ENCODE measurements at regions not wholly inside any gene's neighbourhood (a gene's known extent, or its start where the extent isn't known, plus 50 kb on each side); places are given as distances from the start of the nearest gene placed in this dataset.

DNA sequence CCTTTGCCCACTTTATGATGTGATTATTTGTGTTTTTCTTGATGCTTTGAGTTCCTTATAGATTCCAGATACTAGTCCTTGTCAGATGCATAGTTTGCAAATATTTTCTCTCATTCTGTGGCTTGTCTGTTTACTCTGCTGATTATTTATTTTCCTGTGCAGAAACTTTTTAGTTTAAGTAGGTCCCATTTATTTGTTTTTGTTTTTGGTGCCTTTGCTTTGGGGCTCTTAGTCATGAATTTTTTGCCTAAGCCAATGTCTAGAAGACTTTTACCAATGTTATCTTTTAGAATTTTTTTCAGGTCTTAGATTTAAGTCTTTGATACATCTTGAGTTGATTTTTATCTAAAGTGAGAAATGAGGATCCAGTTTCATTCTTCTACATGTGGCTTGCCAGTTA, 667.3 kb downstream of the SLC16A7 start:
- DNase-seq, result no peak
- in situ Hi-C loops (cut with MboI; ENCODE audit: low pct_unique_long_range_greater_than_20kb, low sequenced_read_pairs), result no loop called here

DNA sequence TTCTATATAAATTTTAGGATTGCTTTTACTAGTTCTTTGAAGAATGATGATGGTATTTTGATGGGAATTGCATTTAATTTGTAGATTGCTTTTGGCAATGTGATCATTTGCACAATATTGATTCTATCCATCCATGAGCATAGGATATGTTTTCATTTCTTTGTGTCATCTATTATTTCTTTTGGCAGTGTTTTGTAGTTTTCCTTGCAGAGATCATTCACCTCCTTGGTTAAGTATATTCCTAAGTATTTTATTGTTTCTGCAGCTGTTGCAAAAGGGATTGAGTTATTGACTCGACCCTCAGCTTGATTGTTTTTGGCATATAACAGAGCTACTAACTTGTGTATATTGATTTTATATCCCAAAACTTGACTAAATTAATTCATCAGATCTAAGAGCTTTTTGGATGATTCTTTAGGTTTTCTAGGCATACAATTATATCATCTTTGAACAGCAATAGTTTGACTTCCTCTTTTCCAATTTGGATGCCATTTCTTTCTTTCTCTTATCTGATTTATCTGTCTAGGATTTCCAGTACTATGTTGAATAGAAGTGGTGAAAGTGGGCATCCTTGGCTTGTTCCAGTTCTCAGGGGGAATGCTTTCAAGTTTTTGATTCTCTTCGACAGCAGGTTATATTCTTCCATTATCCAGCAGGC, 668.1 kb downstream of the SLC16A7 start:
- in situ Hi-C loops (cut with MboI; ENCODE audit: low pct_unique_long_range_greater_than_20kb, low sequenced_read_pairs), result no loop called here

DNA sequence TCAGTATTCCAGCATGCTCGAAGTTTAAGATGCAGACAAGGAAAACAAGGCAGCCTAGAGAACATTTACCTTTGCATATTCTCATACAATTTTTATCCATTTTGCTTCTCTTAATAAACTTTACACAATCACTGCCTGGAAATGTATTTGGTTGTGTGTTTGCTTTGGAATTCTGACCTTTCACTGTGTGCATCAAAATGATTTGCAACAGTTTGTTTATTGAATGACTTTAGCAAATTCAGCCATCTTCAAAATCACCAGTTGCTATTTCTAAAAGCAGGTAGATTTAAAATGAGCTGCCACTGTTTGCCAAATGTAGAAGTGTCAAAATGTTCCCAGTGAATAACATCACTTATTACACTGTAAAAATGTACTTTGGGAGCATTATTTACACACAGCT, 669.9 kb downstream of the SLC16A7 start:
- in situ Hi-C loops (cut with MboI; ENCODE audit: low pct_unique_long_range_greater_than_20kb, low sequenced_read_pairs), result no loop called here
- DNase-seq, result no peak

More for the DNA sequence above, 668.1 kb downstream of the SLC16A7 start:
- DNase-seq, result no peak

DNA sequence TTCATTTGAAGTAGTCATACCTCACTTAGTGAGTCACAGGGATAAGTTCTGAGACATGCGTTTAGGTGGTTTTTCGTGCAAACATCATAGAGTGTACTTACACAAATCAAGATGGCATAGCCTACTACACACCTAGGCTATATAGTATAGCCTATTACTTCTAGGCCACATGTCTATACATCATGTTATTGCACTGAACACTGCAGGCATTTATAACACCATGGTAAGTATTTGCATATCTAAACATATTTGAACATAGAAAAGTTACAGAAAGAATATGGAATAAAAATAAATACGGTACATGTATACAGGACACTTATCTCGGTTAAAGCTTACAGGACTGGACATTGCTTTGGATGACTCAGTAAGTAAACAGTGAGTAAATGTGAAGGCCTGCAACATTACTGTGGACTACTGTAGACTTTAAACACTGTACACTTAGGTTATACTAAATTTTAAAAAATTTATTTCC, 670.6 kb downstream of the SLC16A7 start:
- no peak for DNase-seq
- in situ Hi-C loops (cut with MboI; ENCODE audit: low pct_unique_long_range_greater_than_20kb, low sequenced_read_pairs), result no loop called here

DNA sequence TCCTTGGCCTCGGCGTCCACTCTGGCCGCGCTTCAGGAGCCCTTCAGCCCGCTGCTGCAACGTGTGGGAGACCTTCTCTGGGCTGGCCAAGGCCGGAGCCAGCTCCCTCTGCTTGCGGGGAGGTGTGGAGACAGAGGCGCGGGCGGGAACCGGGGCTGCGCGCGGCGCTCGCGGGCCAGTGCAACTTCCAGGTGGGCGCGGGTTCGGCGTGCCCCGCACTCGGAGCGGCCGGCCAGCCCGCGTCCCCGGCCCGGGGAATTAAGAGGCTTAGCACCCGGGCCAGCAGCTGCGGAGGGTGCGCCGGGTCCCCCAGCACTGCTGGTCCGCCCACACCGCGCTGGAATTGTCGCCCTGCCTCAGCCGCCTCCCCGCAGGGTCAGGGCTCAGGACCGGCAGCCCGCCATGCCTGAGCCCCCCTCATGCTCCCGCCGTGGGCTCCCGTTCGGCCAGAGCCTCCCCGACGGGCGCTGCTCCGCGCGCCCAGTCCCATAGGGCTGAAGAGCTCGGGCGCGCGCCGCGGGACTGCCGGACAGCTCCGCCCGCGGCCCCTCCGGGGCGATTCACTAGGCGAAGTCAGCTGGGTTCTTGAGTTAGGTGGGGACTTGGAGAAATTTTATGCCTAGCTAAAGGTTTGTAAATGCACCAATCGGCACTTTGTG, 673.9 kb downstream of the SLC16A7 start:
- DNase-seq, result no peak
- in situ Hi-C loops (cut with MboI; ENCODE audit: low pct_unique_long_range_greater_than_20kb, low sequenced_read_pairs), result no loop called here

DNA sequence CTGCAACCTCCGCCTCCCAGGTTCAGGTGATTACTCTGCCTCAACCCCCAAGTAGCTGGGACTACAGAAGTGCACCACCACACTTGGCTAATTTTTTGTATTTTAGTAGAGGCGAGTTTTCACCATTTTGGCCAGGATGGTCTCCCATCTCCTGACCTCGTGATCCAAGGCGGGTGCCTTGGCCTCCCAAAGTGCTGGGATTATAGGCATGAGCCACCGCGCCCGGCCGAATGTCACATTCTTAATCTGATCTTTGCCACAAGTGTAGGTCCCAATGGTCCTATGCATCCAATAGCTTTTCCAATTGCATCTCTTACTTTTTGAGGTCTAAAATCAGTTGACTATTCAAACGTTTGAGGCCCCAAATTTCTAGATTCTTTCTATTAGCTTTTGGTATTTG, 676.0 kb downstream of the SLC16A7 start:
- DNase-seq, result no peak
- in situ Hi-C loops (cut with MboI; ENCODE audit: low pct_unique_long_range_greater_than_20kb, low sequenced_read_pairs), result no loop called here

DNA sequence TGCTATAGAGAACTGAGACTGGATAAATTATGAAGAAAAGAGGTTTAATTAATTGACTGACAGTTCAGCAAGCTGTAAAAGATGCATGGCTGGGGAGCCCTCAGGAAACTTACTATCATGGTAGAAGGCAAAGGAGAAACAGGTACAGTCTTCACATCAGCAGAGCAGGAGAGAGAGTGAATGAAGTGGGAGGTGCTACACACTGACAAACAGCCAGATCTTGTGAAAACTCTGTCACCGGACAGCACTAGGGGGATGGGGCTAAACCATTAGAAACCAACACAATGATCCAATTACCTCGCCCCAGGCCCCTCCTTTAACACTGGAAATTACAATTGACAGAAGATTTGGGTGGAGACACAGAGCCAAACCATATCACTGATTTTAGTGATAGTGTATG, 682.4 kb downstream of the SLC16A7 start:
- no peak for DNase-seq
- in situ Hi-C loops (cut with MboI; ENCODE audit: low pct_unique_long_range_greater_than_20kb, low sequenced_read_pairs), result no loop called here

DNA sequence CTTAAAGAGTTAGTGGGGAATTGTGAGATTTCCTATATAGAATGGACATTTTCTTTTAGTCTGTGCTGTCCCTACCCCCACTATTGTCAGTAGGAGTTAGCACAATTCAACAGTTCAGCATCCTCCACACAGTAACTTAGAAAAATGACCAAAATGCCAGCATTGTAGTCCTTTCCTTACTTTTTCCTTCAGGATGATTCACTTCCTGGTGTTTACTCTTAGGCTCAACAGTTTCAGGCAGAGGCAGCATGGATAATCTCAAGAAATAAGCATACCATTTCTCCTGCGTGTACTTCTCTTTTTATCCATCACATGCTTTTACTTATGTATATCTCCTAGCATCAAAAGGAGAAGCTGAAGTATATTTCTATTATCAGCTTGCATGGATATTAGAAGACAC, 683.4 kb downstream of the SLC16A7 start:
- no peak for DNase-seq
- in situ Hi-C loops (cut with MboI; ENCODE audit: low pct_unique_long_range_greater_than_20kb, low sequenced_read_pairs), result no loop called here

DNA sequence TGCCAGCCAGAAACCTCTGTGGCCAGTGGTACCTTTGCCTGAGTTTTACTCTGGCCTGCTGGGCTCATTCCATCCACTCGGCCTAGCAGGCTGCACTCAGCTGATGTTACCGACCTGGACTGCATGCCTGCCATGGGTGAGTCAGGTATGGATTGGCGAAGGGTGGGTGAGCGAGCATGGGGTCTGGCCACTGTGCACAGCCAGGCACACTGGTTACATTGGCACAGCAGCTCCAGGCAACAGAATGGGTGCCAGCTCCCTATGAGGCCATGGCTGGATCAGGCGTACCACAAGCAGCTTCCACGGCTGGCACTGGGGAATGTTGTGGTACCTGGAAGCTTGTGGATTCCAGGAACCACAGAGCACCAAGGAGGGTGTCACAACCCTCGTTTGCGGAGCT, 685.7 kb downstream of the SLC16A7 start:
- in situ Hi-C loops (cut with MboI; ENCODE audit: low pct_unique_long_range_greater_than_20kb, low sequenced_read_pairs), result no loop called here
- DNase-seq, result no peak

DNA sequence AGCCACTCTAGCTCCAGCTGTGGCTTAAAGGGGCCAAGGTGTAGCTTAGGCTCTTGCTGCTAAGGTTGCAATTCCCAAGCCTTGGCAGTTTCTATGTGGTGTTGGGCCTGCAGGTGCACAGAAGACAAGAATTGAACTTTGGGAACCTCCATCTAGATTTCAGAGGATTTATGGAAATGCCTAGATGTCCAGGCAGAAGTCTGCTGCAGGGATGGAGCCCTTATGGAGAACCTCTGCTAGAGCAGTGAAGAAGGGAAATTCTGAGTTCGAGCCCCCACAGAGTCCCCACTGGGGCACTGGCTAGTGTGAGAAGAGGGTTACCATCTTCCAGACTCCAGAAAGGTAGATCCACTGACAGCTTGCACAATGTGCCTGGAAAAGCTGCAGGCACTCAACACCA, 694.7 kb downstream of the SLC16A7 start:
- in situ Hi-C loops (cut with MboI; ENCODE audit: low pct_unique_long_range_greater_than_20kb, low sequenced_read_pairs), result no loop called here
- DNase-seq, result no peak

DNA sequence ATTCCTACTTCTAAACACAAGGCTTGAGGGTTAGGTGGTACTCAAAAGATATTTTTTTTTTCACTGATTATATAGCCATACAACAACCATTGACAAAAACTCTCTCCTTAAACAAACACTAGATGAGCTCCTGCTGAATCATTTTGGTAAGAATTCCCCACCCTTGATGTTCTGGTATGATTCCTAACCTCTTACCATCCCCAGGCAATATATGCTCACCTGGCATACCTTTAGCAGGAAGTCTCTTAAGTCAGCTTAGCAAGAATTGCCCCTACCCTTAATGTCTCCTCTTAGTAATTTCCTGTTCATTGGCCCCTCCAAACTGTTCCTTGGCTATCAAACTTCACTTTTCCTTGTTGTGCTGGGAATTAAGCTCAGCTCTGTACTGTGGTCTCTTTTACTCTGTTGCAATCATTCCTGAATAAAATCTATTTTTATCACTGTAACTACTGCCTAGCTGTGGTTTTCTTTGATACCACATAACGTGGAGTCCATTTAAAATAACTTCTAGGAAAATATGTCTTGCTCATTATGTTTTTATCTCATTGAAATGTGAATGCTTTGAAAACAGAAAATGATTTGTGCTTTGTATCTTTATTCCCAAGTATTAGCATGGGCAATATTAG, 712.6 kb downstream of the SLC16A7 start:
- DNase-seq, result no peak
- in situ Hi-C loops (cut with MboI; ENCODE audit: low pct_unique_long_range_greater_than_20kb, low sequenced_read_pairs), result no loop called here

DNA sequence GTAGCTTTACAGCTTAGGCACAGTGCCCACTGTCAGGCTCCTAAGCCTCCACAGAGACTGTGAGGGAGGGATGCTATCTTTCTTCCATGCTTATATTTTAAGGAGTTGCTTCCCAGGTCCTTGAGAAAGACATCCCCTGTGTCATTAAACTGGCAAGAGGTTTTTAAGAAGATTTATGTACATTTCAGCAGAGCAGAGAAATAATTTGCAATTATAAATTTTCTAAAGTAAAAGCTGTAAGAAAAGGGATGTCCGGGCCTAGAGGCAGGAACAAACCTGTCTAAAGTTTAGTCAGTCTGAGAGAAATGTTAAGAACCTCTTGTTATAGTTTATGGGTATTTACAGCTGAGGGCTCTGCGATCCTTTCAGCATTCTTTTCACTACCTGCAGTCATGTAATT, 716.1 kb downstream of the SLC16A7 start:
- in situ Hi-C loops (cut with MboI; ENCODE audit: low pct_unique_long_range_greater_than_20kb, low sequenced_read_pairs), result no loop called here

DNA sequence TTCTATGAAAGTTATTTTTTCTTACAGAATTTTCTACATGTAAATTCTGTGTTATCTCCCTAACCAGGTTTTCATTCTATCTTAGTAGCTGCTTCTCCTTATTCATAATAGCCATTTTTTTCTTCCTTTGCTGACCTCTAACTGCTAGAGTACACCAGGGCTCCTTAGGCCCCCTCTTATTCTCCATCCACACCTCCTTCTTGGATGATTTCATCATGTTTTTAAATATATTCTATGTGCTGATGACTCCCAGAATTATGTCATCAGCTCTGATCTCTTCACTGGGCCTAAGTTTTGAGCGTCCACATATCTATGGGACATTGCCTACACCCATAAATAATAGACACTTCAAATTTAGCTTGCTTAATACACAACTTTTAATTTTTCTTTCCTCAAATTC, 721.5 kb downstream of the SLC16A7 start:
- no peak for DNase-seq
- in situ Hi-C loops (cut with MboI; ENCODE audit: low pct_unique_long_range_greater_than_20kb, low sequenced_read_pairs), result no loop called here

More for the DNA sequence above, 716.1 kb downstream of the SLC16A7 start:
- no peak for DNase-seq

DNA sequence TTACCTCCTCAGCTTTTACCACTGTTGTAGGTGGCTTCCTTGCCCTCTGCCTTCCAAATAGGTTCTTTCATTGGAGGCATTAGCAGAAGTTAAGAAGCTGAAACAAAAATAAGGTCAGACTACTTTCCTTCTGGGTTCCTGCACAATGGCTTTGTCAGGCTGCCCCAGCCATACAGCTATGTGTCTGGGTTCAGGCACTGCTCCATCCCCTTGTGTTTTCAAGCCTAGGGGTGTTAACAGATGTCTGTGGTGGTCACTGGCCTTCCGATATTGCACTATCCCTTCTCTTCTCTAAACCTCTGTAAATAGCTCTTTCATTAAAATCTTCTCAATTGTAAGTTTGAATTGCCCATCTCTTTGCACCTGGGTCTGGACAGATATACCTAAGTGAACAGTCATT, 728.9 kb downstream of the SLC16A7 start:
- in situ Hi-C loops (cut with MboI; ENCODE audit: low pct_unique_long_range_greater_than_20kb, low sequenced_read_pairs), result no loop called here
- no peak for DNase-seq

DNA sequence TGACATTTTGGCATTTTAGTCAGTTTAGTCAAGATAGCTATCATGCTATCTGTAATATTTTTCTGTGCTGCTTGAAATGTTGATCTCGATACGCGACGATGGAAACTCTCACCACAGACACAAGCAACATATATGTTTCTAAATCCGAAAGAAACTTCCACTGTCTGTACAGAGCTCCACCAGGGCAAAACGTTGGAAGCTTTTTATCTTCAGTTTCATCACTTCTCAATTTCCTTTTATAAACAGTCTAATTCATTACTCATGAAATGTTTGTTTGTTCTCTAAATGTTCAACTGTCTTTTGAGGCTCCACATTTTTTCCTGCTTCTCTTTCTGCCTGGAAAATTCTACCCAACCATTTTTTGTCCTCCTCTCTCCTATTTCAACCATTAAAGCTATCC, 737.6 kb downstream of the SLC16A7 start:
- in situ Hi-C loops (cut with MboI; ENCODE audit: low pct_unique_long_range_greater_than_20kb, low sequenced_read_pairs), result no loop called here
- DNase-seq, result no peak

DNA sequence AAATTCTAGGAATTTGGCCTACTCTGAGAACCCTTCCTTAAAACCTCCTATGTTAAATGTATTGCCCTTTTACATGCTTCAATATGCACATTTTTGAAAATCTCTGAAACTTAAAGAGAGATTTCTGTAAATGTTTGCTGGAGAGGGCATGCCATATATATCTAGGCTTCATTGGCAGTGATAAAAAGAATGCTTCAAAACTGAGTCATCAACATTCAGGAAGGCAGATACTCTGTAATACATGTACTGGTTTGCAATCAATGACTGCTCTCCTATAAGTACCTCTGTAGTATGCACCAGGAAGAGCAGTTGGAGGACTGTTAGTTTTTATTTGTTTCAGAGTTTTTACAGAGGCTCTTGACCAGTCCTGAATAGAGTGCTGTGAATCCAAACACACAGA, 739.9 kb downstream of the SLC16A7 start:
- no peak for DNase-seq
- in situ Hi-C loops (cut with MboI; ENCODE audit: low pct_unique_long_range_greater_than_20kb, low sequenced_read_pairs), result no loop called here

DNA sequence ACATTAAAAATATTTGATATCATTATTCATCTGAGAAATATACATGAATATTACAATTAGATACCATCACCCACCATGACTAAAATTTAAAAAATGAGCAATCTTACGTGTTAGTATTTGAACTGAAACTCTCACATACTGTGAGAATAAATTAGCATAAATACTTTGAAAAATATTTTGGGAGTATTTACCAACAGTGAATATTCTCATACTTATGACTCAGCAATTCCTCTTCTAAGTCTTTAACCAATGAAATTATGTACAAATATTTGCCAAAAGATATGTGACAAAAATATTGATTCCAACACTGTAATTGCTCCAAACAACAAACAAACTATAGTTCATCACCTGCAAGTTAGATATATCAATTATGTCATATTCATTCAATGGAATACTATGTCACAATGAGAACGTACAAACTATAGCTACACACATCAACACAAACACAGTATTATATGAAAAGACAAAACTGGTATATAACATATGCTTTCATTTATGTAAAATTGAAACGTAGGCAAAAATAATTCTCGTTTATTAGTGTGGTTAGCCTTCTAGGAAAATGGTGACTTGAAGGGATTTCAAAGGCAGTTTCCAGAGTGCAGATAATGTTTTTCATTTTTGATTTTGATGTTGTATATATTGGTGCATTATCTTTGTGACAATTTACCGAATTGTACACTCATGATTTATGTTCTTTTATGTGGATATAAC, 742.2 kb downstream of the SLC16A7 start:
- DNase-seq, result no peak
- in situ Hi-C loops (cut with MboI; ENCODE audit: low pct_unique_long_range_greater_than_20kb, low sequenced_read_pairs), result no loop called here

DNA sequence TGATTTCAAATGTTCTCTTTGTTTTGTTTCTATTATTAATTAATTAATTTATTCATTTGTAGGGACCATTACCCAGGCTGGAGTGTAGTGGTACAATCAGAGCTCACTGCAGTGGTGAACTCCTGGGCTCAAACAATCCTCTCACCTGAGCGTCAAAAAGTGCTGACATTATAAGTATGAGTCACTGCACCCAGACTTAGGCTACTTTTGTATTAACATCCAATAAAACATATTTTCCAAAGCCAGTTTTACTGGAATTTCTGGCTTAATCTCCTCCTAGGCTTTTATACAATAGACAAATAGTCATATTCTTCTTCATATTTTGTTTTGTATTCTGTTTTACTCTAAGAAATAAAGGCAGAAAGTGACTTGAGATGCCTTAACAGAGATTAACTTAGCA, 749.6 kb downstream of the SLC16A7 start:
- DNase-seq, result no peak
- in situ Hi-C loops (cut with MboI; ENCODE audit: low pct_unique_long_range_greater_than_20kb, low sequenced_read_pairs), result no loop called here

DNA sequence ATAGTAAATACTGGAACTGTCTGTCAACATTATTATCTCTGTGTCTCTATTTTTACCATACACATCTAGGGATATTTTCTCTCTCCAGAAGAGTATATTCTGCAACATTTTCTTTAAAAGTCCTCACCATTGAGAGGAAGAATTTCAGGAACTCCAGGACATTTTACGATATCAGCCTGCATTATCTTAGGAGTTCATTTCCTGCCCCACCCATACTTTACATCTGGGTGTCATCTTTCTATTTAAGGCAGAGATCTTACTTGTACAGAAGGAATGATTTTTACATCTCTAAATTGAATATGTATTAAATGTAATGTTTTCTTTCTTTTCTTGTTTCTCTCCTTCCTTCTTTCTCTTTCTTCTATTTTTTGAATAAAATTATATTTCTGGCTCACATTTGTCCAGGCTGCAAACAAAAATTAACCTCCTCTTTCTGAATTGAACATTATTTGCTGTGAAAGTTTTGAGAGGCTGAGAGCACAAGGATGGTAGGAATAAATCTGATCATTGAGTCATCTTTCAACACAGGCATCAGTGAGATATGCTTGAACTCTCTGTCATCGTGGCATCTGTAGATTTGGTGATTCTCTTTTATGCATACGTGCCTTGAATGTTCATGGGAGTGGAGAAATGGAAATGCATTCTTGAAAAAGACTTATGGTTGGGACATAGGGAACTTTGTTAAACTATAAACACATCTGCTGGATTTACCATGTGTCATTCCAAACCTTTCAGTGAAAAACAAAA, 753.6 kb downstream of the SLC16A7 start:
- in situ Hi-C loops (cut with MboI; ENCODE audit: low pct_unique_long_range_greater_than_20kb, low sequenced_read_pairs), result no loop called here
- no peak for DNase-seq
